ENCODE measurements at regions not wholly inside any gene's neighbourhood (a gene's known extent, or its start where the extent isn't known, plus 50 kb on each side); places are given as distances from the start of the nearest gene placed in this dataset.
"Not testable (repeated sequence)": the region's sequence is repeated elsewhere in the genome, so short reads cannot be mapped to it uniquely, and the experiment has no call there.

DNA sequence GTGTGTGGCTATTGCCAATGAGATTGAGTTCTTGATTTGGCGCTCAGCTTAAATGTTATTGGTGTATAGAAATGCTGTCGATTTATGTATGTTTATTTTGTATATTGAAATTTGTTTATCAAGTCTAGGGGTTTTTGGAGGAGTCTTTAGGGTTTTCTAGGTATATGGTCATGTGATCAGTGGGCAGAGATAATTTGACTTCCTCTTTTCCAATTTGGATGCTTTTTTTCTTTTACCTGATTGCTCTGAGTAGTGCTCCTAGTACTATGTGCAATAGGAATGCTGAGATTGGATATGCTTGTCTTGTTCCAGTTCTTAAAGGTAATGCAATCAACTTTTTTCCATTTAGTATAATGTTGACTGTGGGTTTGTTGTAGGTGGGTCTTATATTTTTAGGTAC, 99.8 kb upstream of the PMCH start:
- no peak for DNase-seq

- no peak for DNase-seq
Observed at GRCh38 chr12:102294568-102294967, 96.9 kb upstream of the PMCH start.

DNA sequence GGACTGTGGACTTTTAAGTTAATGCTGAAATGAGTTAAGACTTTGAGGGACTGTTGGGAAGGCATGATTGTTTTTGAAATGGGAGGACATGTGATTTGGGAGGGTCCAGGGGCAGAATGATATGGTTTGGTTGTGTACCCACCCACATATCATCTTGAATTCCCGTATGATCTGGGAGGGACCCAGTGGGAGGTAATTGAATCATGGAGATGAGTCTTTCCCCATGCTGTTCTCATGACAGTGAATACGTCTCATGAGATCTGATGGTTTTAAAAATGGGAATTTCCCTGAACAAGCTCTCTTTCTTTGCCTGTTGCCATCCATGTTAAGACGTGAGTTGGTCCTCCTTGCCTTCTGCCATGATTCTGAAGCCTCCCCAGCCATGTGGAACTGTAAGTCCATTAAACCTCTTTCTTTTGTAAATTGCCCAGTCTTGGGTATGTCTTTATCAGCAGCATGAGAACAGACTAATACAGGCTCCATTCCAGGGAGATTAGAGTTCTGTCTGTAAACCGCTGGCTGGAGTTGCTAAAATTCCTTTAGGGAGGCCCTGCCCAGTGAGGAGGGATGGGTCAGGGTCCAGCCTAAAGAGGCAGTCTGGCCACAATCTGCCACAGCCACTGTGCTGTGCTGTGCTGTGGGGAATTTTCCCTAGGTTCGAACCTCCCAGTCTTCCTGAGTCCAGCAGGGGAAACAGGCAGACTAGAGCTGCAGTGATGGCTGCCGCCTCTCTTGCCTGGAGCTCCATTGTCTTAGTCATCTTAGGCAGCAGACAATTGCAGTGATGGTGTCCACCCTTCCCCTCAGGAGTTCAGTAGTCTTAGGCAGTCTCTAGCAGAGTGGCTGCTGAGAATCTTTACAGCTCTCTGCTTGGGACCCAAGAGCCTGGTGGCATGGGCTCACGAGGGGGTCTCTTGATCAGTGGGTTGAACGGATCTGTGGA, 94.1 kb upstream of the PMCH start:
- not testable (repeated sequence) for DNase-seq

DNA sequence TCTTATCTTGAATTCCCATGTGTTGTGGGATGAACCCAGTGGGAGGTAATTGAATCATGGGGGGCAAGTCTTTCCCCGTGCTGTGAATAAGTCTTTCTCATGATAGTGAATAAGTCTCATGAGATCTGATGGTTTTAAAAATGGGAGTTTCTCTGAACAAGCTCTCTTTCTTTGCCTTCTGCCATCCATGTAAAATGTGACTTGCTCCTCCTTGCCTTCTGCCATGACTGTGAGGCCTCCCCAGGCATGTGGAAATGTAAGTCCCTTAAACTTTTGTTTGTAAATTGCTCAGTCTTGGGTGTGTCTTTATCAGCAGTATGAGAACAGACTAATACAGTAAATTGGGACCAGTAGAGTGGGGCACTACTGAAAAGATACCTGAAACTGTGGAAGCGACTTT, 92.1 kb upstream of the PMCH start:
- not testable (repeated sequence) for DNase-seq

- DNase-seq = no peak
Observed at GRCh38 chr12:102281231-102281630, 83.6 kb upstream of the PMCH start.

GRCh38 chr12:102255687-102256086, 58.1 kb upstream of the PMCH start:
- DNase-seq = not testable (repeated sequence)

- DNase-seq = not testable (repeated sequence)
Observed at GRCh38 chr12:102251005-102251404, 53.4 kb upstream of the PMCH start.

- DNase-seq = no peak
Observed at GRCh38 chr12:102249079-102249841, 51.6 kb upstream of the PMCH start.
